Left renal pelvis (tissue), 4 donors: ENCODE measurements at regions not wholly inside any gene's neighbourhood (a gene's known extent, or its start where the extent isn't known, plus 50 kb on each side); places are given as distances from the start of the nearest gene placed in this dataset.
"Not testable (repeated sequence)": the region's sequence is repeated elsewhere in the genome, so short reads cannot be mapped to it uniquely, and the experiment has no call there.

Experiments
- DNase-seq, 4 donors: peaks; one replicate each; pipeline ENCODE4 v3.0.0-alpha.2; 2013; ENCODE audit warnings: low read depth in 4 of 4, low spot score in 3 of 4

- no peak for DNase-seq
Measured at GRCh38 chr7:25727446-25727845, 424.6 kb upstream of the NFE2L3 start.

- no peak for DNase-seq
Measured at GRCh38 chr7:25727876-25728275, 424.1 kb upstream of the NFE2L3 start.

- no peak for DNase-seq
Measured at GRCh38 chr7:25731068-25731845, 420.7 kb upstream of the NFE2L3 start.

GRCh38 chr7:25731846-25732245 lies 420.2 kb upstream of the NFE2L3 start:
- no peak for DNase-seq

GRCh38 chr7:25732766-25733217 lies 419.2 kb upstream of the NFE2L3 start:
- no peak for DNase-seq

GRCh38 chr7:25735674-25736242 lies 416.2 kb upstream of the NFE2L3 start:
- no peak for DNase-seq

GRCh38 chr7:25738528-25738927 lies 413.5 kb upstream of the NFE2L3 start:
- no peak for DNase-seq

GRCh38 chr7:25739143-25739542 lies 412.9 kb upstream of the NFE2L3 start:
- DNase-seq: no peak

- no peak for DNase-seq
Measured at GRCh38 chr7:25742316-25742715, 409.7 kb upstream of the NFE2L3 start.

GRCh38 chr7:25743670-25744451 lies 408.1 kb upstream of the NFE2L3 start:
- DNase-seq: not testable (repeated sequence)

GRCh38 chr7:25750744-25751508 lies 401.1 kb upstream of the NFE2L3 start:
- DNase-seq: no peak

GRCh38 chr7:25752154-25752553 lies 399.8 kb upstream of the NFE2L3 start:
- DNase-seq: no peak

- DNase-seq: no peak
Measured at GRCh38 chr7:25752967-25753791, 398.8 kb upstream of the NFE2L3 start.

GRCh38 chr7:25753837-25754236 lies 398.2 kb upstream of the NFE2L3 start:
- no peak for DNase-seq

GRCh38 chr7:25754333-25754732 lies 397.7 kb upstream of the NFE2L3 start:
- DNase-seq: no peak

- no peak for DNase-seq
Measured at GRCh38 chr7:25754751-25755150, 397.2 kb upstream of the NFE2L3 start.

- no peak for DNase-seq
Measured at GRCh38 chr7:25756601-25757000, 395.4 kb upstream of the NFE2L3 start.

- no peak for DNase-seq
Measured at GRCh38 chr7:25758559-25758958, 393.4 kb upstream of the NFE2L3 start.

GRCh38 chr7:25759286-25759685 lies 392.7 kb upstream of the NFE2L3 start:
- DNase-seq: no peak

GRCh38 chr7:25759748-25760147 lies 392.2 kb upstream of the NFE2L3 start:
- DNase-seq: no peak
